Endothelial cell of umbilical vein (primary cell): ENCODE measurements at regions not wholly inside any gene's neighbourhood (a gene's known extent, or its start where the extent isn't known, plus 50 kb on each side); places are given as distances from the start of the nearest gene placed in this dataset.

Source experiments
- BruUV-seq: library from RNA; stranded (reverse); fragments of 400-500 nt; replicated peaks from 2 replicates; lab custom pipeline; 2021; lab: Mats Ljungman, UMichigan
- CTCF ChIA-PET: fragments of 300-600, 350-600 bp; sonication (Branson Sonifier 250); formaldehyde crosslinking; loops from one replicate; lab custom pipeline; 2021; ENCODE audit warnings: antibody characterized with exemption, inconsistent platforms; lab: Charles Lee
- POLR2A ChIA-PET: fragments of 300-600, 350-600 bp; sonication (Branson Sonifier 250); formaldehyde crosslinking; loops from one replicate; lab custom pipeline; 2021; ENCODE audit warnings: antibody characterized with exemption, inconsistent platforms; lab: Charles Lee
- DNase-seq: peaks from one replicate; pipeline ENCODE4 v3.0.0-alpha.2; 2011; ENCODE audit warnings: low read depth, low spot score
- FAIRE-seq: peaks from 2 replicates; lab custom pipeline; 2011; peaks lifted over from hg19 to GRCh38; lab: Jason Lieb, UNC
- H2AFZ ChIP-seq: 2 replicates; pipeline ENCODE4 v1.6.0; 2012; ENCODE audit warnings: low read depth, low read length, control low read depth, inconsistent platforms
- H3K27ac ChIP-seq: 2 replicates; pipeline ENCODE4 v1.5.1; 2011; ENCODE audit warnings: low read depth, mild to moderate bottlenecking, control low read depth, low read length, moderate library complexity; ENCODE audit not compliant: insufficient read depth
- H3K27me3 ChIP-seq, 2 experiments: 2 replicates each; pipeline versions ENCODE4 v1.6.0 to v1.6.1; 2011; ENCODE audit warnings: low read length in 2 of 2, mixed read lengths in 1 of 2; ENCODE audit not compliant: control insufficient read depth in 2 of 2, insufficient read depth in 2 of 2
- H3K36me3 ChIP-seq, 2 experiments: 2 replicates in 1 of 2; 3 replicates in 1 of 2; pipeline ENCODE4 v1.5.1; 2011; ENCODE audit warnings: low read length in 2 of 2, mild to moderate bottlenecking in 1 of 2, moderate library complexity in 1 of 2; ENCODE audit not compliant: control insufficient read depth in 2 of 2, insufficient read depth in 2 of 2; ENCODE audit errors: extremely low read depth in 1 of 2
- H3K4me1 ChIP-seq: 3 replicates; pipeline ENCODE4 v1.5.1; 2011; ENCODE audit warnings: mild to moderate bottlenecking, low read length; ENCODE audit not compliant: control insufficient read depth, insufficient read depth; ENCODE audit errors: extremely low read depth
- H3K4me2 ChIP-seq: 2 replicates; pipeline ENCODE4 v1.6.1; 2011; ENCODE audit warnings: low read length, control low read depth, mixed read lengths; ENCODE audit not compliant: insufficient read depth
- H3K4me3 ChIP-seq, 3 experiments: fragments of 200-600 bp in 1 of 3; sonication (generic), shearing (Covaris generic) in 1 of 3; replicated peaks in 1 of 3; 2 replicates each; pipeline ENCODE4 v1.5.1; 2011 to 2016; ENCODE audit warnings: control low read depth in 3 of 3, low read length in 3 of 3, mild to moderate bottlenecking in 2 of 3, inconsistent platforms in 1 of 3, low read depth in 1 of 3, moderate library complexity in 1 of 3; ENCODE audit not compliant: insufficient read depth in 1 of 3
- H3K79me2 ChIP-seq: 2 replicates; pipeline ENCODE4 v1.6.0; 2012; ENCODE audit warnings: low read length, inconsistent platforms; ENCODE audit not compliant: control insufficient read depth, insufficient read depth
- H3K9ac ChIP-seq: replicated peaks from 2 replicates; pipeline ENCODE3; 2011; ENCODE audit warnings: low read length, control low read depth; ENCODE audit not compliant: insufficient read depth; ENCODE audit errors: extremely low read depth
- H3K9me1 ChIP-seq: replicated peaks from 3 replicates; pipeline ENCODE4 v1.6.0; 2011; ENCODE audit warnings: mild to moderate bottlenecking, low read length; ENCODE audit not compliant: control insufficient read depth, insufficient read depth; ENCODE audit errors: extremely low read depth
- H3K9me3 ChIP-seq: replicated peaks from 2 replicates; pipeline ENCODE4 v1.5.1; 2012; ENCODE audit warnings: low read length, inconsistent platforms; ENCODE audit not compliant: control insufficient read depth, insufficient read depth
- H4K20me1 ChIP-seq: replicated peaks from 2 replicates; pipeline ENCODE3; 2011; ENCODE audit warnings: mild to moderate bottlenecking, low read length; ENCODE audit not compliant: control insufficient read depth, insufficient read depth; ENCODE audit errors: extremely low read depth
- CTCF ChIP-seq, 2 donors: IDR thresholded peaks; 1 replicate in 1 of 2; 2 replicates in 1 of 2; pipeline ENCODE4 v1.5.1; 2011; ENCODE audit warnings: low read length in 2 of 2, mild to moderate bottlenecking in 2 of 2, moderate library complexity in 2 of 2, control low read depth in 1 of 2, inconsistent platforms in 1 of 2, low read depth in 1 of 2; ENCODE audit not compliant: insufficient read depth in 1 of 2; ENCODE audit errors: extremely low read depth in 1 of 2
- EZH2 ChIP-seq: IDR thresholded peaks from 2 replicates; pipeline ENCODE4 v1.6.1; 2012; ENCODE audit warnings: borderline replicate concordance, low read depth, mild to moderate bottlenecking, moderate library complexity, low read length, inconsistent platforms; ENCODE audit not compliant: severe bottlenecking
- FOS ChIP-seq: IDR thresholded peaks from 2 replicates; pipeline ENCODE4 v1.6.1; 2011; ENCODE audit warnings: mild to moderate bottlenecking, low read length, moderate library complexity, borderline replicate concordance; ENCODE audit not compliant: insufficient read depth
- GATA2 ChIP-seq: IDR thresholded peaks from 2 replicates; pipeline ENCODE4 v1.7.0; 2011; ENCODE audit warnings: low read depth, mild to moderate bottlenecking, moderate library complexity, mixed read lengths, low read length; ENCODE audit not compliant: insufficient read length, insufficient read depth
- JUN ChIP-seq: IDR thresholded peaks from 2 replicates; pipeline ENCODE4 v1.6.1; 2011; ENCODE audit warnings: borderline replicate concordance, low read depth; ENCODE audit not compliant: insufficient read length, insufficient read depth
- MYC ChIP-seq: IDR thresholded peaks from one replicate; pipeline ENCODE4 v1.6.1; 2011; ENCODE audit warnings: mild to moderate bottlenecking, low read depth, low read length
- POLR2A ChIP-seq: IDR thresholded peaks from 2 replicates; pipeline ENCODE4 v1.6.1; 2012; ENCODE audit warnings: low read depth, mild to moderate bottlenecking, control low read depth, low read length
- POLR2AphosphoS5 ChIP-seq: IDR thresholded peaks from 2 replicates; pipeline ENCODE4 v1.6.1; 2012; ENCODE audit warnings: low read depth, mild to moderate bottlenecking, control low read depth, low read length, moderate library complexity; ENCODE audit not compliant: insufficient read depth
- dilution Hi-C: fragments of 300-500 bp; cut with MboI; formaldehyde crosslinking; loops from one replicate; pipeline ENCODE4 v1.15.0; 2019; ENCODE audit warnings: low sequenced_read_pairs; ENCODE audit not compliant: extremely low pct_ligation_motif_present
- intact Hi-C: fragments of 100-400 bp; cut with micrococcal nuclease; formaldehyde crosslinking; loops from one replicate; pipeline ENCODE4 v1.10.0; 2022
- TF ChIP-seq, protein P1 (sequence below): IDR thresholded peaks from 2 replicates; pipeline ENCODE4 v1.6.1; 2011; ENCODE audit not compliant: insufficient read depth, insufficient read length

DNA sequence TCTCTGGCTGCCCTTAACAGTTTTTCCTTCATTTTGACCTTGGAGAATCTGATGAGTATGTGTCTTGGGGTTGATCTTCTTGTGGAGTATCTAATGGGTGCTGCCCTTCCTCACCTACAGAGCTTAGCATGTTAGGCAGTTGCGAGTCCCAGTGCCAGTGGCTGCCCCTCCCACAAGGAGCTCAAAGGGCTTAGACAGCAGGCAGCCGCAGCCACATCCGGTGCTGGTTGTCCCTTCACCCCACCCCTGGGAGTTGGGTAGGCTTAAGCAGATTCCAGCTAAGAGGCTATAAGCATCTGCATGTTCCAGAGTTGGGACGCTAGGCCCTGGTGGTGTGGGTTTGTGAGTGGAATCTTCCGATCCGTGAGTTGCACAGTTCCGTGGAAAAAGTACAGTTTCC, 322.1 kb upstream of the ARX start:
- no peaks in the 10 kb centered on the region for H3K9me3 ChIP-seq
- no peaks in the 10 kb centered on the region for H4K20me1 ChIP-seq
- H3K36me3 ChIP-seq = no peaks in the 10 kb centered on the region
- dilution Hi-C loops (no loop called here), intact Hi-C loops (no loop called here)
- H3K79me2 ChIP-seq = no peaks in the 10 kb centered on the region
- TF ChIP-seq, protein P1, sequence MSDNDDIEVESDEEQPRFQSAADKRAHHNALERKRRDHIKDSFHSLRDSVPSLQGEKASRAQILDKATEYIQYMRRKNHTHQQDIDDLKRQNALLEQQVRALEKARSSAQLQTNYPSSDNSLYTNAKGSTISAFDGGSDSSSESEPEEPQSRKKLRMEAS = no peak
- TF ChIP-seq GATA2 (no peak), CTCF (IDR thresholded peaks at IDR 0.05; ENCODE audit: extremely low read depth in 1 of 2, insufficient read depth in 1 of 2, low read depth in 1 of 2, low read length in 2 of 2) (no peak), MYC (no peak), POLR2A (no peak), JUN (no peak)
- no peak overlapping the region for H3K9ac ChIP-seq
- H3K4me3 ChIP-seq = no peak overlapping the region
- CTCF ChIA-PET = no interaction called here
- BruUV-seq = no TSS peak
- POLR2A ChIA-PET = no interaction called here
- no peaks in the 10 kb centered on the region for H3K4me1 ChIP-seq
- FAIRE-seq = no peak
- no peak for DNase-seq
- no peak overlapping the region for H3K4me2 ChIP-seq
- no peaks in the 10 kb centered on the region for H3K9me1 ChIP-seq
- H3K27me3 ChIP-seq = no peaks in the 10 kb centered on the region
- no peak overlapping the region for H2AFZ ChIP-seq
- no peak overlapping the region for H3K27ac ChIP-seq

DNA sequence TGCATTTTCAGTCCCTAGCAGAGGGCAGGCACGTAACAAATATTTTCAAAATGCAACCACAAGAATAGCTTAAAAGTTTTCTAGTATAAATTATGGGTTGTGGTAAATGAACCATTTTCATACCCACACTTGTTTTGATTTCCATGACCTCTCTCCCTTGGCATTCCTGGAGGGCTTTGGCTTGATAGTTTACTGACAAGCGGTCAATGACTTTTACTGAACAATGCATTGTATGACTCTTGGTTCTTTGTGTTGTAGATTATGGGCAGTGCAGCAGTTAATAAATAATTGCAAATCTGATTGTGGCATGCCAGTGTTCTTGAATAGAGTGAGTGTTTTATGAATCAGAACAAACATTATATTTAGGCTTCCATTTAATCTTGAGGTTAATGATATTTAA, 285.2 kb upstream of the ARX start:
- FAIRE-seq = no peak

More for the DNA sequence above, 285.2 kb upstream of the ARX start:
- Histone ChIP-seq H3K9ac (no peak overlapping the region), H3K27ac (no peak overlapping the region), H3K9me3 (no peaks in the 10 kb centered on the region), H2AFZ (no peak overlapping the region), H3K36me3 (no peaks in the 10 kb centered on the region), H3K9me1 (no peaks in the 10 kb centered on the region), H3K27me3 (no peaks in the 10 kb centered on the region), H3K4me2 (no peak overlapping the region), H4K20me1 (no peaks in the 10 kb centered on the region), H3K79me2 (no peaks in the 10 kb centered on the region), H3K4me1 (no peaks in the 10 kb centered on the region), H3K4me3 (no peak overlapping the region)
- DNase-seq = no peak
- BruUV-seq = no TSS peak
- TF ChIP-seq CTCF (IDR thresholded peaks at IDR 0.05; ENCODE audit: extremely low read depth in 1 of 2, insufficient read depth in 1 of 2, low read depth in 1 of 2, low read length in 2 of 2) = no peak
- TF ChIP-seq POLR2A = no peak
- TF ChIP-seq, protein P1 = no peak
- no peak for TF ChIP-seq GATA2
- TF ChIP-seq POLR2AphosphoS5 = no peak
- no peak for TF ChIP-seq EZH2
- TF ChIP-seq MYC = no peak
- TF ChIP-seq JUN = no peak
- TF ChIP-seq FOS = no peak
- ChIA-PET CTCF (no interaction called here), POLR2A (no interaction called here)
- intact Hi-C loops = no loop called here
- dilution Hi-C loops = no loop called here
